AG04450 (cell line): ENCODE measurements at regions not wholly inside any gene's neighbourhood (a gene's known extent, or its start where the extent isn't known, plus 50 kb on each side); places are given as distances from the start of the nearest gene placed in this dataset.
"Not testable (repeated sequence)": the region's sequence is repeated elsewhere in the genome, so short reads cannot be mapped to it uniquely, and the experiment has no call there.

Source experiments
- CTCF ChIA-PET: fragments of 300-600, 350-600 bp; formaldehyde crosslinking; extraction: SDS; loops from one replicate; lab custom pipeline; 2022; ENCODE audit warnings: antibody characterized with exemption, inconsistent platforms; lab: Charles Lee
- POLR2A ChIA-PET: fragments of 350-600 bp; formaldehyde crosslinking; extraction: SDS; loops from one replicate; lab custom pipeline; 2021; ENCODE audit warnings: antibody characterized with exemption, inconsistent platforms; lab: Yijun Ruan, JAX
- DNase-seq: peaks from one replicate; pipeline ENCODE4 v3.0.0-alpha.2; 2011; ENCODE audit warnings: low read depth, low spot score
- H3K27ac ChIP-seq: one replicate; pipeline ENCODE4 v1.5.1; 2012; ENCODE audit warnings: low read depth, low read length, control low read depth
- H3K27me3 ChIP-seq: one replicate; pipeline ENCODE4 v1.6.0; 2012; ENCODE audit warnings: low read length; ENCODE audit not compliant: control insufficient read depth, insufficient read depth
- H3K4me3 ChIP-seq: 2 replicates; pipeline ENCODE4 v1.5.1; 2011; ENCODE audit warnings: mild to moderate bottlenecking, low read depth, low read length, control low read depth
- H3K9me3 ChIP-seq: 2 replicates; pipeline ENCODE4 v1.5.1; 2012; ENCODE audit warnings: low read length; ENCODE audit not compliant: control insufficient read depth, insufficient read depth
- CTCF ChIP-seq: IDR thresholded peaks from 2 replicates; pipeline ENCODE4 v1.5.1; 2011; ENCODE audit warnings: low read depth, low read length, control low read depth, inconsistent platforms

GRCh38 chr18:38750751-38751150 is 1185.2 kb upstream of the CELF4 start:
- Histone ChIP-seq H3K9me3 (no peaks in the 10 kb centered on the region), H3K27ac (no peak overlapping the region), H3K4me3 (no peak overlapping the region), H3K27me3 (no peaks in the 10 kb centered on the region)
- ChIA-PET CTCF (no interaction called here), POLR2A (no interaction called here)
- TF ChIP-seq CTCF: no peak
- DNase-seq: no peak

- Histone ChIP-seq H3K4me3 (no peak overlapping the region), H3K27ac (no peak overlapping the region), H3K27me3 (no peaks in the 10 kb centered on the region), H3K9me3 (no peaks in the 10 kb centered on the region)
- TF ChIP-seq CTCF: no peak
- DNase-seq: no peak
- ChIA-PET POLR2A (no interaction called here), CTCF (no interaction called here)
Observed at GRCh38 chr18:38747153-38747552, 1181.6 kb upstream of the CELF4 start.

GRCh38 chr18:38720181-38720580 is 1154.6 kb upstream of the CELF4 start:
- H3K27me3 ChIP-seq, POLR2A ChIA-PET, CTCF ChIA-PET, H3K4me3 ChIP-seq, DNase-seq, H3K27ac ChIP-seq: not testable (repeated sequence)
- peaks cover 10% of the 10 kb centered on the region for H3K9me3 ChIP-seq

- ChIA-PET CTCF (no interaction called here), POLR2A (no interaction called here)
- H3K4me3 ChIP-seq: no peak overlapping the region
- peaks cover 10% of the 10 kb centered on the region for H3K9me3 ChIP-seq
- no peak for DNase-seq
- H3K27me3 ChIP-seq: no peaks in the 10 kb centered on the region
- TF ChIP-seq CTCF: no peak
- H3K27ac ChIP-seq: no peak overlapping the region
Observed at GRCh38 chr18:38718365-38718901, 1152.8 kb upstream of the CELF4 start.

- TF ChIP-seq CTCF: no peak
- POLR2A ChIA-PET: no interaction called here
- CTCF ChIA-PET: no interaction called here
Observed at GRCh38 chr18:38709122-38709521, 1143.5 kb upstream of the CELF4 start.

GRCh38 chr18:38706373-38706772 is 1140.8 kb upstream of the CELF4 start:
- H3K9me3 ChIP-seq: no peaks in the 10 kb centered on the region
- POLR2A ChIA-PET: no interaction called here
- no peaks in the 10 kb centered on the region for H3K27me3 ChIP-seq
- CTCF ChIA-PET: no interaction called here
- no peak for DNase-seq
- no peak overlapping the region for H3K27ac ChIP-seq
- no peak overlapping the region for H3K4me3 ChIP-seq
- TF ChIP-seq CTCF: no peak

More at GRCh38 chr18:38709122-38709521, 1143.5 kb upstream of the CELF4 start:
- Histone ChIP-seq H3K9me3 (no peaks in the 10 kb centered on the region), H3K4me3 (no peak overlapping the region), H3K27ac (no peak overlapping the region), H3K27me3 (no peaks in the 10 kb centered on the region)
- no peak for DNase-seq
